ENCODE measurements at regions not wholly inside any gene's neighbourhood (a gene's known extent, or its start where the extent isn't known, plus 50 kb on each side); places are given as distances from the start of the nearest gene placed in this dataset.

- Histone ChIP-seq H4K20me1 (ENCODE audit: insufficient read depth, low read length, poor library complexity, severe bottlenecking) (no peaks in the 10 kb centered on the region), H3K9ac (ENCODE audit: low read depth, low read length, poor library complexity, severe bottlenecking) (no peak overlapping the region), H3K27me3 (ENCODE audit: insufficient read depth, low read length, poor library complexity, severe bottlenecking) (no peaks in the 10 kb centered on the region), H3K4me1 (ENCODE audit: insufficient read depth, low read length, poor library complexity, severe bottlenecking) (no peaks in the 10 kb centered on the region), H3K9me2 (replicated peaks; ENCODE audit: low read depth, low read length) (no peaks in the 10 kb centered on the region), H3F3A (ENCODE audit: low read depth) (no peaks in the 10 kb centered on the region), H3K4me3 (ENCODE audit: low read length, poor library complexity, severe bottlenecking) (no peak overlapping the region), H3K4me2 (ENCODE audit: low read depth, low read length, poor library complexity, severe bottlenecking) (no peak overlapping the region), H2AFZ (ENCODE audit: low read length) (no peak overlapping the region), H3K9me3 (ENCODE audit: insufficient read depth, low read depth, low read length) (peaks cover 26% of the 10 kb centered on the region; the same call in 1 of the 2 replicates), H3K79me2 (ENCODE audit: insufficient read depth, low read length) (no peaks in the 10 kb centered on the region), H3K36me3 (ENCODE audit: insufficient read depth, low read length) (no peaks in the 10 kb centered on the region)
- no peak for TF ChIP-seq EZH2phosphoT487 (IDR thresholded peaks at IDR 0.05; ENCODE audit: borderline replicate concordance)
- TF ChIP-seq CTCF (conservative IDR thresholded peaks at IDR 0.05; ENCODE audit: low read length) = no peak
These were observed 994.2 kb downstream of the UQCRFS1 start for GRCh38 chr19:28218728-28219127.

- no peak for TF ChIP-seq EZH2phosphoT487 (IDR thresholded peaks at IDR 0.05; ENCODE audit: borderline replicate concordance)
- TF ChIP-seq CTCF (conservative IDR thresholded peaks at IDR 0.05; ENCODE audit: low read length) = no peak
- no peaks in the 10 kb centered on the region for H3K27me3 ChIP-seq (ENCODE audit: insufficient read depth, low read length, poor library complexity, severe bottlenecking)
- H3K4me1 ChIP-seq (ENCODE audit: insufficient read depth, low read length, poor library complexity, severe bottlenecking) = no peaks in the 10 kb centered on the region
- H3K9me3 ChIP-seq (ENCODE audit: insufficient read depth, low read depth, low read length) = peaks cover 15% of the 10 kb centered on the region; the same call in 1 of the 2 replicates
- no peak overlapping the region for H3K4me2 ChIP-seq (ENCODE audit: low read depth, low read length, poor library complexity, severe bottlenecking)
- H3K9me2 ChIP-seq (replicated peaks; ENCODE audit: low read depth, low read length) = no peaks in the 10 kb centered on the region
- H4K20me1 ChIP-seq (ENCODE audit: insufficient read depth, low read length, poor library complexity, severe bottlenecking) = no peaks in the 10 kb centered on the region
- no peak overlapping the region for H3K9ac ChIP-seq (ENCODE audit: low read depth, low read length, poor library complexity, severe bottlenecking)
- no peaks in the 10 kb centered on the region for H3K79me2 ChIP-seq (ENCODE audit: insufficient read depth, low read length)
- H3K36me3 ChIP-seq (ENCODE audit: insufficient read depth, low read length) = no peaks in the 10 kb centered on the region
- H3K4me3 ChIP-seq (ENCODE audit: low read length, poor library complexity, severe bottlenecking) = no peak overlapping the region
- H2AFZ ChIP-seq (ENCODE audit: low read length) = no peak overlapping the region
- no peaks in the 10 kb centered on the region for H3F3A ChIP-seq (ENCODE audit: low read depth)
These were observed 995.9 kb downstream of the UQCRFS1 start for GRCh38 chr19:28217022-28217421.

- Histone ChIP-seq H3K36me3 (ENCODE audit: insufficient read depth, low read length) (no peaks in the 10 kb centered on the region), H3K4me1 (ENCODE audit: insufficient read depth, low read length, poor library complexity, severe bottlenecking) (no peaks in the 10 kb centered on the region), H2AFZ (ENCODE audit: low read length) (no peak overlapping the region), H3K4me3 (ENCODE audit: low read length, poor library complexity, severe bottlenecking) (no peak overlapping the region), H3K9me2 (replicated peaks; ENCODE audit: low read depth, low read length) (no peaks in the 10 kb centered on the region), H3K9ac (ENCODE audit: low read depth, low read length, poor library complexity, severe bottlenecking) (no peak overlapping the region), H3K9me3 (ENCODE audit: insufficient read depth, low read depth, low read length) (0 out of 2 replicates have a peak, but pooled peaks cover 12% of the 10 kb centered on the region), H3F3A (ENCODE audit: low read depth) (no peaks in the 10 kb centered on the region), H3K79me2 (ENCODE audit: insufficient read depth, low read length) (no peaks in the 10 kb centered on the region), H3K27me3 (ENCODE audit: insufficient read depth, low read length, poor library complexity, severe bottlenecking) (no peaks in the 10 kb centered on the region), H3K4me2 (ENCODE audit: low read depth, low read length, poor library complexity, severe bottlenecking) (no peak overlapping the region), H4K20me1 (ENCODE audit: insufficient read depth, low read length, poor library complexity, severe bottlenecking) (no peaks in the 10 kb centered on the region)
- TF ChIP-seq CTCF (conservative IDR thresholded peaks at IDR 0.05; ENCODE audit: low read length) = no peak
- TF ChIP-seq EZH2phosphoT487 (IDR thresholded peaks at IDR 0.05; ENCODE audit: borderline replicate concordance) = no peak
These were observed 999.4 kb downstream of the UQCRFS1 start for GRCh38 chr19:28213470-28214082.

Measured in Loucy (cell line).